Liver (tissue), 3 donors: ENCODE measurements at regions not wholly inside any gene's neighbourhood (a gene's known extent, or its start where the extent isn't known, plus 50 kb on each side); places are given as distances from the start of the nearest gene placed in this dataset.

ENCODE experiments used
- EGR1 ChIP-seq, 2 donors: IDR thresholded peaks; 2 replicates each; pipeline ENCODE4 v1.6.1; 2016 to 2018; ENCODE audit warnings: antibody characterized with exemption in 2 of 2, low read depth in 2 of 2
- GABPA ChIP-seq, 2 donors: IDR thresholded peaks in 1 of 2; conservative IDR thresholded peaks in 1 of 2; 2 replicates each; pipeline ENCODE4 v1.6.1; 2016; ENCODE audit warnings: antibody characterized with exemption in 2 of 2, mild to moderate bottlenecking in 1 of 2, moderate library complexity in 1 of 2
- HNF4A ChIP-seq, 2 donors: conservative IDR thresholded peaks; 2 replicates each; pipeline ENCODE4 v1.6.1; 2016; ENCODE audit warnings: antibody characterized with exemption in 2 of 2, mild to moderate bottlenecking in 2 of 2
- JUND ChIP-seq, 2 donors: IDR thresholded peaks; 2 replicates each; pipeline ENCODE4 v1.6.1; 2016; ENCODE audit warnings: antibody characterized with exemption in 2 of 2
- RAD21 ChIP-seq, 2 donors: IDR thresholded peaks; 2 replicates each; pipeline ENCODE4 v1.6.1; 2016; ENCODE audit warnings: antibody characterized with exemption in 2 of 2, mild to moderate bottlenecking in 2 of 2
- RXRA ChIP-seq, 2 donors: IDR thresholded peaks; 2 replicates each; pipeline ENCODE4 v1.6.1; 2017 to 2018; ENCODE audit warnings: antibody characterized with exemption in 2 of 2, mild to moderate bottlenecking in 1 of 2
- SP1 ChIP-seq: IDR thresholded peaks from 2 replicates; pipeline ENCODE4 v1.6.1; 2018; ENCODE audit warnings: antibody characterized with exemption, mild to moderate bottlenecking
- TAF1 ChIP-seq: conservative IDR thresholded peaks from 2 replicates; pipeline ENCODE4 v1.6.1; 2016; ENCODE audit warnings: antibody characterized with exemption, mild to moderate bottlenecking
- YY1 ChIP-seq: IDR thresholded peaks from 2 replicates; pipeline ENCODE4 v1.6.1; 2016; ENCODE audit warnings: antibody characterized with exemption, mild to moderate bottlenecking
- TF ChIP-seq, protein P1 (sequence below): IDR thresholded peaks from 2 replicates; pipeline ENCODE4 v1.6.1; 2016; ENCODE audit warnings: antibody characterized with exemption
- TF ChIP-seq, protein P2 (sequence below): fragments of 150-350 bp; IDR thresholded peaks from 2 replicates; pipeline ENCODE4 v1.5.1; 2017; ENCODE audit warnings: improper control_type of control experiment, low read depth, low read length; ENCODE audit not compliant: missing input control
- TF ChIP-seq, protein P3 (sequence below): IDR thresholded peaks from 2 replicates; pipeline ENCODE4 v1.6.1; 2016; ENCODE audit warnings: antibody characterized with exemption
- donor health status: healthy.
- donor health status: healthy.

DNA sequence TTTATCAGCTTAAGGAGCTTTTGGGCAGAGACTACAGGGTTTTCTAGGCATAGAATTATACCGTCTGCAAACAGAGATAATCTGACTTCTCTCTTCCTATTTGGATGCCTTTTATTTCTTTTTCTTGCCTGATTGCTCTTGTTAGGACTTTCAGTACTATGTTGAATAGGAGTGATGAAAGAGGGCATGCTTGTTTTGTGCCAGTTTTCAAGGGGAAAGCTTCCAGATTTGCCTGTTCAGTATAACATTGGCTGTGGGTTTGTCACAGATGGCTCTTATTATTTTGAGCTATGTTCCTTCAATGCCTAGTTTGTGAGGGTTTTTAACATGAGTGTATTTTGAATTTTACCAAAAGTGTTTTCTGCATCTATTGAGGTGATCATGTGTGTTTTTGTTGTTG is 192.8 kb upstream of the PHACTR1 start:
- TF ChIP-seq RXRA (IDR thresholded peaks at IDR 0.05) = no peak
- TF ChIP-seq, protein P1, sequence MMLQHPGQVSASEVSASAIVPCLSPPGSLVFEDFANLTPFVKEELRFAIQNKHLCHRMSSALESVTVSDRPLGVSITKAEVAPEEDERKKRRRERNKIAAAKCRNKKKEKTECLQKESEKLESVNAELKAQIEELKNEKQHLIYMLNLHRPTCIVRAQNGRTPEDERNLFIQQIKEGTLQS = no peak
- no peak for TF ChIP-seq JUND (IDR thresholded peaks at IDR 0.05)
- TF ChIP-seq, protein P2, sequence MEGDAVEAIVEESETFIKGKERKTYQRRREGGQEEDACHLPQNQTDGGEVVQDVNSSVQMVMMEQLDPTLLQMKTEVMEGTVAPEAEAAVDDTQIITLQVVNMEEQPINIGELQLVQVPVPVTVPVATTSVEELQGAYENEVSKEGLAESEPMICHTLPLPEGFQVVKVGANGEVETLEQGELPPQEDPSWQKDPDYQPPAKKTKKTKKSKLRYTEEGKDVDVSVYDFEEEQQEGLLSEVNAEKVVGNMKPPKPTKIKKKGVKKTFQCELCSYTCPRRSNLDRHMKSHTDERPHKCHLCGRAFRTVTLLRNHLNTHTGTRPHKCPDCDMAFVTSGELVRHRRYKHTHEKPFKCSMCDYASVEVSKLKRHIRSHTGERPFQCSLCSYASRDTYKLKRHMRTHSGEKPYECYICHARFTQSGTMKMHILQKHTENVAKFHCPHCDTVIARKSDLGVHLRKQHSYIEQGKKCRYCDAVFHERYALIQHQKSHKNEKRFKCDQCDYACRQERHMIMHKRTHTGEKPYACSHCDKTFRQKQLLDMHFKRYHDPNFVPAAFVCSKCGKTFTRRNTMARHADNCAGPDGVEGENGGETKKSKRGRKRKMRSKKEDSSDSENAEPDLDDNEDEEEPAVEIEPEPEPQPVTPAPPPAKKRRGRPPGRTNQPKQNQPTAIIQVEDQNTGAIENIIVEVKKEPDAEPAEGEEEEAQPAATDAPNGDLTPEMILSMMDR = no peak
- TF ChIP-seq GABPA (IDR thresholded peaks at IDR 0.05 in 1 of 2, conservative IDR thresholded peaks at IDR 0.05 in 1 of 2) = no peak
- no peak for TF ChIP-seq TAF1
- no peak for TF ChIP-seq RAD21 (IDR thresholded peaks at IDR 0.05)
- TF ChIP-seq EGR1 (IDR thresholded peaks at IDR 0.05; ENCODE audit: low read depth in 2 of 2) = no peak
- TF ChIP-seq YY1 = no peak
- TF ChIP-seq, protein P3, sequence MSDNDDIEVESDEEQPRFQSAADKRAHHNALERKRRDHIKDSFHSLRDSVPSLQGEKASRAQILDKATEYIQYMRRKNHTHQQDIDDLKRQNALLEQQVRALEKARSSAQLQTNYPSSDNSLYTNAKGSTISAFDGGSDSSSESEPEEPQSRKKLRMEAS = no peak
- TF ChIP-seq HNF4A (conservative IDR thresholded peaks at IDR 0.05) = no peak
- no peak for TF ChIP-seq SP1
